K562 (cell line): ENCODE measurements at regions not wholly inside any gene's neighbourhood (a gene's known extent, or its start where the extent isn't known, plus 50 kb on each side); places are given as distances from the start of the nearest gene placed in this dataset.

Source experiments
- CC2D1A ChIP-seq: fragments of 450-650 bp; IDR thresholded peaks from 2 replicates; pipeline ENCODE4 v1.6.1; 2017; ENCODE audit warnings: mild to moderate bottlenecking
- CEBPB ChIP-seq: fragments of 450-650 bp; IDR thresholded peaks from 2 replicates; pipeline ENCODE4 v1.6.1; 2016; ENCODE audit warnings: missing genetic modification characterization, missing compliant biosample characterization
- CUX1 ChIP-seq: fragments of 200-800 bp; sonication (Bioruptor generic); IDR thresholded peaks from 2 replicates; pipeline ENCODE4 v1.6.1; 2016; ENCODE audit warnings: missing genetic modification characterization, missing compliant biosample characterization
- EGR1 ChIP-seq: fragments of 450-650 bp; conservative IDR thresholded peaks from 2 replicates; pipeline ENCODE4 v1.6.1; 2017; ENCODE audit warnings: mild to moderate bottlenecking
- ERF ChIP-seq: fragments of 450-650 bp; formaldehyde crosslinking; IDR thresholded peaks from 2 replicates; pipeline ENCODE4 v1.4.0; 2020; ENCODE audit warnings: mild to moderate bottlenecking, mixed read lengths
- MEF2A ChIP-seq: IDR thresholded peaks from 2 replicates; pipeline ENCODE4 v1.6.1; 2011; ENCODE audit warnings: low read depth, mild to moderate bottlenecking, low read length, moderate library complexity; ENCODE audit not compliant: control insufficient read depth
- TBL1XR1 ChIP-seq, 2 experiments: IDR thresholded peaks; 2 replicates each; pipeline ENCODE4 v1.6.1; 2012; ENCODE audit warnings: improper control_type of control experiment in 2 of 2, low read length in 2 of 2, mild to moderate bottlenecking in 1 of 2
- ZBTB17 ChIP-seq: fragments of 450-650 bp; formaldehyde crosslinking; IDR thresholded peaks from 2 replicates; pipeline ENCODE4 v1.4.0; 2020; ENCODE audit warnings: mild to moderate bottlenecking
- ZNF134 ChIP-seq: fragments of 250-450 bp; sonication (Bioruptor Pico); conservative IDR thresholded peaks from 2 replicates; pipeline ENCODE4 v1.4.0; 2020
- ZNF316 ChIP-seq: fragments of 450-650 bp; IDR thresholded peaks from 2 replicates; pipeline ENCODE4 v1.6.1; 2016
- ZNF507 ChIP-seq: conservative IDR thresholded peaks from 2 replicates; pipeline ENCODE4 v1.6.1; 2017; ENCODE audit warnings: missing genetic modification characterization, missing compliant biosample characterization
- ZNF696 ChIP-seq: fragments of 250-450 bp; sonication (Bioruptor Pico); conservative IDR thresholded peaks from 2 replicates; pipeline ENCODE4 v1.4.0; 2020; ENCODE audit warnings: mild to moderate bottlenecking, moderate library complexity
- TF ChIP-seq, protein P1 (sequence below), 2 experiments: fragments of 250-450 bp in 1 of 2; fragments of 450-650 bp in 1 of 2; sonication (Bioruptor Pico) in 1 of 2; IDR thresholded peaks; 2 replicates each; pipeline versions ENCODE4 v1.6.1 to v1.8.0; 2016 to 2021; ENCODE audit warnings: mild to moderate bottlenecking in 2 of 2, moderate library complexity in 2 of 2, missing compliant biosample characterization in 1 of 2, missing genetic modification characterization in 1 of 2
- TF ChIP-seq, protein P2 (sequence below): fragments of 450-650 bp; IDR thresholded peaks from 2 replicates; pipeline ENCODE4 v1.6.1; 2014; ENCODE audit warnings: low read depth, mild to moderate bottlenecking, moderate library complexity, borderline replicate concordance
- TF ChIP-seq, protein P3 (sequence below): IDR thresholded peaks from 2 replicates; pipeline ENCODE4 v1.6.1; 2012; ENCODE audit warnings: low read depth, low read length, improper control_type of control experiment, borderline replicate concordance

- peak; percentile 98 for TF ChIP-seq CUX1 (CRISPR knock-in tag)
- TF ChIP-seq CC2D1A: peak; percentile 74; the same call in 1 of the 2 replicates
- TF ChIP-seq, protein P1, sequence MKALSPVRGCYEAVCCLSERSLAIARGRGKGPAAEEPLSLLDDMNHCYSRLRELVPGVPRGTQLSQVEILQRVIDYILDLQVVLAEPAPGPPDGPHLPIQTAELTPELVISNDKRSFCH (CRISPR knock-in tag; IDR thresholded peaks at IDR 0.05): peak; percentile 92
- TF ChIP-seq, protein P1 (tag; IDR thresholded peaks at IDR 0.05): 0 out of 2 replicates have a peak, but pooled peaks have one; percentile 34
- peak; percentile 40 for TF ChIP-seq ZNF316
- TF ChIP-seq, protein P2, sequence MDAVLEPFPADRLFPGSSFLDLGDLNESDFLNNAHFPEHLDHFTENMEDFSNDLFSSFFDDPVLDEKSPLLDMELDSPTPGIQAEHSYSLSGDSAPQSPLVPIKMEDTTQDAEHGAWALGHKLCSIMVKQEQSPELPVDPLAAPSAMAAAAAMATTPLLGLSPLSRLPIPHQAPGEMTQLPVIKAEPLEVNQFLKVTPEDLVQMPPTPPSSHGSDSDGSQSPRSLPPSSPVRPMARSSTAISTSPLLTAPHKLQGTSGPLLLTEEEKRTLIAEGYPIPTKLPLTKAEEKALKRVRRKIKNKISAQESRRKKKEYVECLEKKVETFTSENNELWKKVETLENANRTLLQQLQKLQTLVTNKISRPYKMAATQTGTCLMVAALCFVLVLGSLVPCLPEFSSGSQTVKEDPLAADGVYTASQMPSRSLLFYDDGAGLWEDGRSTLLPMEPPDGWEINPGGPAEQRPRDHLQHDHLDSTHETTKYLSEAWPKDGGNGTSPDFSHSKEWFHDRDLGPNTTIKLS: peak; percentile 42; the same call in 1 of the 2 replicates
- TF ChIP-seq ZNF134 (CRISPR knock-in tag): peak; percentile 87
- TF ChIP-seq ZNF696 (CRISPR knock-in tag): 0 out of 2 replicates have a peak, but pooled peaks have one; percentile 61
- 0 out of 2 replicates have a peak, but pooled peaks have one; percentile 12 for TF ChIP-seq ZNF507
- TF ChIP-seq, protein P3, sequence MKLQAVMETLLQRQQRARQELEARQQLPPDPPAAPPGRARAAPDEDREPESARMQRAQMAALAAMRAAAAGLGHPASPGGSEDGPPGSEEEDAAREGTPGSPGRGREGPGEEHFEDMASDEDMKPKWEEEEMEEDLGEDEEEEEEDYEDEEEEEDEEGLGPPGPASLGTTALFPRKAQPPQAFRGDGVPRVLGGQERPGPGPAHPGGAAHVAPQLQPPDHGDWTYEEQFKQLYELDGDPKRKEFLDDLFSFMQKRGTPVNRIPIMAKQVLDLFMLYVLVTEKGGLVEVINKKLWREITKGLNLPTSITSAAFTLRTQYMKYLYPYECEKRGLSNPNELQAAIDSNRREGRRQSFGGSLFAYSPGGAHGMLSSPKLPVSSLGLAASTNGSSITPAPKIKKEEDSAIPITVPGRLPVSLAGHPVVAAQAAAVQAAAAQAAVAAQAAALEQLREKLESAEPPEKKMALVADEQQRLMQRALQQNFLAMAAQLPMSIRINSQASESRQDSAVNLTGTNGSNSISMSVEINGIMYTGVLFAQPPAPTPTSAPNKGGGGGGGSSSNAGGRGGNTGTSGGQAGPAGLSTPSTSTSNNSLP: no peak
- TF ChIP-seq MEF2A: 0 out of 2 replicates have a peak, but pooled peaks have one; percentile 5
- TF ChIP-seq TBL1XR1 (IDR thresholded peaks at IDR 0.05; ENCODE audit: low read length in 2 of 2): peak in 1 of 2 experiments; percentile 72; a peak in 1 of 4 replicates
- TF ChIP-seq EGR1: peak; percentile 90
- peak; percentile 96 for TF ChIP-seq ZBTB17
- TF ChIP-seq ERF (CRISPR knock-in tag): peak; percentile 98
- TF ChIP-seq CEBPB (tag): peak; percentile 99
Observed at GRCh38 chr10:9825491-9826018, 1192.1 kb upstream of the CELF2 start (continued).
